IPS-NIHi7 (cell line): ENCODE measurements at regions not wholly inside any gene's neighbourhood (a gene's known extent, or its start where the extent isn't known, plus 50 kb on each side); places are given as distances from the start of the nearest gene placed in this dataset.
"Not testable (repeated sequence)": the region's sequence is repeated elsewhere in the genome, so short reads cannot be mapped to it uniquely, and the experiment has no call there.

Source experiments
- DNase-seq: peaks from one replicate; pipeline ENCODE4 v3.0.0; 2012; ENCODE audit warnings: mixed read lengths; ENCODE audit errors: extremely low spot score

GRCh38 chr14:53857625-53858344 lies 98.8 kb downstream of the BMP4 start:
- no peak for DNase-seq

GRCh38 chr14:53855574-53855973 lies 101.1 kb downstream of the BMP4 start:
- DNase-seq, result no peak

- DNase-seq, result no peak
Measured at GRCh38 chr14:53855127-53855526, 101.5 kb downstream of the BMP4 start.

GRCh38 chr14:53851394-53852090 lies 105.1 kb downstream of the BMP4 start:
- no peak for DNase-seq

GRCh38 chr14:53850714-53851296 lies 105.8 kb downstream of the BMP4 start:
- DNase-seq, result no peak

- no peak for DNase-seq
Measured at GRCh38 chr14:53849549-53849948, 107.1 kb downstream of the BMP4 start.

GRCh38 chr14:53848854-53849253 lies 107.8 kb downstream of the BMP4 start:
- no peak for DNase-seq

- DNase-seq, result no peak
Measured at GRCh38 chr14:53847881-53848280, 108.7 kb downstream of the BMP4 start.

GRCh38 chr14:53847057-53847456 lies 109.6 kb downstream of the BMP4 start:
- DNase-seq, result no peak

- DNase-seq, result no peak
Measured at GRCh38 chr14:53845813-53846693, 110.6 kb downstream of the BMP4 start.

GRCh38 chr14:53842938-53843337 lies 113.7 kb downstream of the BMP4 start:
- no peak for DNase-seq

GRCh38 chr14:53841109-53842099 lies 115.2 kb downstream of the BMP4 start:
- DNase-seq, result no peak

- no peak for DNase-seq
Measured at GRCh38 chr14:53840444-53840843, 116.2 kb downstream of the BMP4 start.

GRCh38 chr14:53838374-53838773 lies 118.3 kb downstream of the BMP4 start:
- DNase-seq, result no peak

- DNase-seq, result not testable (repeated sequence)
Measured at GRCh38 chr14:53837656-53838055, 119.0 kb downstream of the BMP4 start.

- DNase-seq, result no peak
Measured at GRCh38 chr14:53836551-53836950, 120.1 kb downstream of the BMP4 start.

GRCh38 chr14:53828820-53829219 lies 127.8 kb downstream of the BMP4 start:
- DNase-seq, result no peak

GRCh38 chr14:53824061-53824460 lies 132.6 kb downstream of the BMP4 start:
- no peak for DNase-seq

GRCh38 chr14:53814392-53814791 lies 142.2 kb downstream of the BMP4 start:
- no peak for DNase-seq

GRCh38 chr14:53810221-53810620 lies 146.4 kb downstream of the BMP4 start:
- no peak for DNase-seq

- no peak for DNase-seq
Measured at GRCh38 chr14:53808042-53808441, 148.6 kb downstream of the BMP4 start.
